Pancreas (tissue), 10 donors: ENCODE measurements at regions not wholly inside any gene's neighbourhood (a gene's known extent, or its start where the extent isn't known, plus 50 kb on each side); places are given as distances from the start of the nearest gene placed in this dataset.
"Not testable (repeated sequence)": the region's sequence is repeated elsewhere in the genome, so short reads cannot be mapped to it uniquely, and the experiment has no call there.

Source experiments
- ATAC-seq, 4 donors: fragments of 200-7000 bp; cut with Tn5 transposase; one replicate each; pipeline versions ENCODE4 v1.8.0 to v1.9.1; 2020; ENCODE audit warnings: mild to moderate bottlenecking in 4 of 4, moderate library complexity in 4 of 4
- DNase-seq, 6 donors: peaks; one replicate each; pipeline ENCODE4 v3.0.0-alpha.2; 2020
- FAIRE-seq: peaks from 2 replicates; lab custom pipeline; 2012; peaks lifted over from hg19 to GRCh38; lab: Jason Lieb, UNC
- H3K27ac ChIP-seq, 4 donors: fragments of 200-600 bp; sonication (generic); 1 replicate in 3 of 4; 2 replicates in 1 of 4; pipeline versions ENCODE4 v1.5.0 to v1.8.0; 2020
- H3K27me3 ChIP-seq, 4 donors: fragments of 200-600 bp; one replicate each; pipeline ENCODE4 v1.8.0; 2021
- H3K36me3 ChIP-seq, 3 donors: fragments of 200-600 bp; sonication (generic) in 1 of 3; one replicate each; pipeline versions ENCODE4 v1.5.0 to v1.8.0; 2020 to 2021
- H3K4me1 ChIP-seq, 3 donors: fragments of 200-600 bp; one replicate each; pipeline ENCODE4 v1.8.0; 2021
- H3K4me3 ChIP-seq, 4 donors: fragments of 200-600 bp; sonication (generic) in 2 of 4; one replicate each; pipeline versions ENCODE4 v1.5.0 to v1.8.0; 2020 to 2021
- H3K9me3 ChIP-seq, 4 donors: fragments of 200-600 bp; one replicate each; pipeline ENCODE4 v1.8.0; 2021
- WGBS, 2 donors: extraction: QIAGEN DNeasy Blood & Tissue Kit; methylation state at CpG; one replicate each; pipeline ENCODE4 v1.1.7; 2013; 5-methylcytosine and 5-hydroxymethylcytosine counted together
- intact Hi-C, 3 donors: fragments of 100-400 bp; cut with DNase I; formaldehyde crosslinking; loops; one replicate each; pipeline versions ENCODE4 v1.11.1 to v1.14.2; 2022
- TF ChIP-seq, protein P1 (sequence below), 4 donors: fragments of 200-600 bp; sonication (generic) in 3 of 4; IDR thresholded peaks; one replicate each; pipeline versions ENCODE4 v1.5.0 to v1.8.0; 2021; ENCODE audit warnings: antibody characterized with exemption in 4 of 4
- donor health status: healthy with polysubstance abuse.
- donor health status: DM: no; HTN: no; CAD: no; lungs with moderate emphysema.
- donor health status: DM: no; HTN: no; CAD: no.
- donor health status: control.
- donor health status: control.
- donor health status: Bipolar disorder and iron deficiency.
- donor health status: DM: yes; HTN: yes; CAD: no.
- donor health status: DM: no; HTN: no; CAD: no.
- donor health status: DM: no; HTN: no; CAD: no.
- donor health status: DM: yes; HTN: yes; CAD: no.

DNA sequence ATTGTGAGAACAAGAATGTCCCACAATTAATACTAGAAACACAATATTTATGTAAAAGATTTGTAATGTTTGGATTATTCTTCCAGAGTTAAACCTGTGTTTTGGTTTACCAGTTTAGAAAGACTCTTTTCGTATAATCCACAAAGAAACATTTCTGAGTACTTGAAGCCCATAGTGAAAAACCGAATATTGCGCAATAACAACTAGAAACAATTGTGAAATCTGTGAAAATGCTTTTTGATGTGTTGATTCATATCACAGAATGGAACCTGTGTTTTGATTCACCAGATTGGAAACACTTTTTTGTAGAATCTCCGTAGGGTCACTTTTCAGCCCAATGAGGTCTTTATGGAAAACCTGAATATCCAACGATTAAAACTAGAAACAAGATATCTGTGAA is 386.2 kb downstream of the PRDM9 start:
- Histone ChIP-seq H3K27ac (no peak overlapping the region), H3K4me3 (no peak overlapping the region), H3K36me3 (no peaks in the 10 kb centered on the region), H3K9me3 (no peaks in the 10 kb centered on the region), H3K27me3 (no peaks in the 10 kb centered on the region), H3K4me1 (no peaks in the 10 kb centered on the region)
- FAIRE-seq: no peak
- intact Hi-C loops: no loop called here
- TF ChIP-seq, protein P1, sequence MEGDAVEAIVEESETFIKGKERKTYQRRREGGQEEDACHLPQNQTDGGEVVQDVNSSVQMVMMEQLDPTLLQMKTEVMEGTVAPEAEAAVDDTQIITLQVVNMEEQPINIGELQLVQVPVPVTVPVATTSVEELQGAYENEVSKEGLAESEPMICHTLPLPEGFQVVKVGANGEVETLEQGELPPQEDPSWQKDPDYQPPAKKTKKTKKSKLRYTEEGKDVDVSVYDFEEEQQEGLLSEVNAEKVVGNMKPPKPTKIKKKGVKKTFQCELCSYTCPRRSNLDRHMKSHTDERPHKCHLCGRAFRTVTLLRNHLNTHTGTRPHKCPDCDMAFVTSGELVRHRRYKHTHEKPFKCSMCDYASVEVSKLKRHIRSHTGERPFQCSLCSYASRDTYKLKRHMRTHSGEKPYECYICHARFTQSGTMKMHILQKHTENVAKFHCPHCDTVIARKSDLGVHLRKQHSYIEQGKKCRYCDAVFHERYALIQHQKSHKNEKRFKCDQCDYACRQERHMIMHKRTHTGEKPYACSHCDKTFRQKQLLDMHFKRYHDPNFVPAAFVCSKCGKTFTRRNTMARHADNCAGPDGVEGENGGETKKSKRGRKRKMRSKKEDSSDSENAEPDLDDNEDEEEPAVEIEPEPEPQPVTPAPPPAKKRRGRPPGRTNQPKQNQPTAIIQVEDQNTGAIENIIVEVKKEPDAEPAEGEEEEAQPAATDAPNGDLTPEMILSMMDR (IDR thresholded peaks at IDR 0.05): no peak
- 78 to 86% methylated on average over 5 of the region's 5 CpGs for WGBS, 2 donors
- no peak for DNase-seq
- ATAC-seq: no peak

DNA sequence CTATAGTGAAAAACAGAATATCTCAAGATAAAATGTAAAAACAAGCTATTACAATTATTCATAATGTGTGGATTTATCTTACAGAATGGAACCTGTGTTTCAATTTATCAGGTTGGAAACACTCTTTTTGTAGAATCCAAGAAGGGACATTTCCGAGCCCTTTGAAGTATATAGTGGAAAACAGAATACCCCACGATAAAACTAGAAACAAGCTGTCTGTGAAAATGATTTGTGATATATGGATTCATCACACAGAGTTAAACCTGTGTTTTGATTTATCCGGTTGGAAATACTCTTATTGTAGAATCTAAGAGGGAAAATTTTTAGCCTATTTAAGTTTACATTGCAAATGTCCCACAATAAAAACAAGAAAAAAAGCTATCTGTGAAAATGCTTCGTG is 388.2 kb downstream of the PRDM9 start:
- TF ChIP-seq, protein P1 (IDR thresholded peaks at IDR 0.05): no peak
- H3K27ac ChIP-seq: no peak overlapping the region
- WGBS, 2 donors: 61 to 72% methylated on average over 4 of the region's 4 CpGs
- H3K36me3 ChIP-seq: no peaks in the 10 kb centered on the region
- no peaks in the 10 kb centered on the region for H3K4me1 ChIP-seq
- H3K9me3 ChIP-seq: no peaks in the 10 kb centered on the region
- no peak for ATAC-seq
- DNase-seq: no peak
- H3K27me3 ChIP-seq: no peaks in the 10 kb centered on the region
- intact Hi-C loops: no loop called here
- FAIRE-seq: no peak
- H3K4me3 ChIP-seq: no peak overlapping the region

DNA sequence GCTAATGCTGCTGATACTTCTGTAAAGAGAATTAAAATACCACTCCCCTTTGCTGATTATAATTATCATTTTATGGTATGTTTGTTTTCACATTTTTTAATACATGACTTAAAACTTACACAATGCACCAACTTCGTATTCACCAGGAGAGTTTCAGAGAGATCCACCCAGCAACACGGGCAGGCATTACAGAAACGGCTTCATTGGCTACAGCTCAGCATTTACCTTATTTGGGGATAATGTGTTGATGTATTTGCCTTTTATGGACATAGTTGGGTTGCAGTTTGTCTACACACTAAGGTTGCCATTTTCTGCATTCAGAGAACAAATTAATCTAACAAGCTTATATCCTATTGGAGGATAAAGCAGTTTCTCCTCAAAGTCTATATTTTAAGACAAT is 423.6 kb downstream of the PRDM9 start:
- Histone ChIP-seq H3K4me1 (no peaks in the 10 kb centered on the region), H3K36me3 (no peaks in the 10 kb centered on the region), H3K4me3 (no peak overlapping the region), H3K27me3 (no peaks in the 10 kb centered on the region), H3K27ac (no peak overlapping the region), H3K9me3 (no peaks in the 10 kb centered on the region)
- FAIRE-seq: no peak
- 48 to 49% methylated on average over 3 of the region's 3 CpGs for WGBS, 2 donors
- no peak for DNase-seq
- intact Hi-C loops: no loop called here
- TF ChIP-seq, protein P1 (IDR thresholded peaks at IDR 0.05): no peak
- ATAC-seq: no peak

DNA sequence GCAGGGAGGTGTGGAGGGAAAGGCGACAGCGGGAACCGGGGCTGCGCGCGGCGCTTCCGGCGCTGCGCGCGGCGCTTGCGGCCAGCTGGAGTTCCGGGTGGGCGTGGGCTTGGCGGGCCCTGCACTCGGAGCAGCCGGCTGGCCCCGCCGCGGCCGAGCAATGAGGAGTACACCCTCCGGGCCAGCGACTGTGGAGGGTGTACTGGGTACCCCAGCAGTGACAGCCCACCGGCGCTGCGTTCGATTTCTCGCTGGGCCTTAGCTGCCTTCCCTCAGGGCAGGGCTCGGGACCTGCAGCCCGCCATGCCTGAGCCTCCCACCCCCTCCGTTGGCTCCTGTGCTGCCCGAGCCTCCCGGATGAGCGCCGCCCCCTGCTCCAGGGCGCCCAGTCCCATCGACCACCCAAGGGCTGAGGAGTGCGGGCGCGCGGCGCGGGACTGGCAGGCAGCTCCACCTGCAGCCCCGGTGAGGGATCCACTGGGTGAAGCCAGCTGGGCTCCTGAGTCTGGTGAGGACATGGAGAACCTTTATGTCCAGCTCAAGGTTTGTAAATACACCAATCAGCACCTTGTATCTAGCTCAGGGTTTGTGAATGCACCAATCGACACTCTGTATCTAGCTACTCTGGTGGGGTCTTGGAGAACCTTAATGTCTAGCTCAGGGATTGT is 444.0 kb downstream of the PRDM9 start:
- peak overlapping the region in 1 of 4 donors; percentile 5 for H3K4me3 ChIP-seq
- H3K36me3 ChIP-seq, H3K27ac ChIP-seq, H3K9me3 ChIP-seq, H3K4me1 ChIP-seq, FAIRE-seq, intact Hi-C loops, H3K27me3 ChIP-seq: not testable (repeated sequence)
- WGBS, 2 donors: 77 to 85% methylated on average over 45 to 47 of the region's 47 CpGs
- DNase-seq: peak in 3 of 6 donors; percentile 14 to 55 (median 49)
- ATAC-seq: peak in 2 of 4 donors; percentile 89 to 98

DNA sequence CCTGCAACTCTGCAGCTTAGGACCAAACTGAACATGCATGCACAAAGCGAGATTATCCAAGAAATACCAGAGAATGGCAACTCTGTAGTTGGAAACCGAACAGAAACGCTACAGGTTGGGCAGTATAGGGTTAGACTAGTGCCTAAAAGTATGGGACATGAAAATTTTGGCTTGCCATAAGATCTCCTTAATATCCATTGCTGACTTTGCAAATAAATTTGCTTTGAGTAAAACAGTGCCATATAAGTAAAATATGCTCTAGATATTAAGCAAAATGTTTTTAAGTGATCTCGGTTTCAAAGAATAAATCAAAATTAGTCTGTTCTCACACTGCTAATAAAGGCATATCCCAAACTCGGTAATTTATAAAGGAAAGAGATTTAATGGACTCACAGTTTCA is 456.0 kb downstream of the PRDM9 start:
- Histone ChIP-seq H3K4me1 (no peaks in the 10 kb centered on the region), H3K4me3 (no peak overlapping the region), H3K36me3 (no peaks in the 10 kb centered on the region), H3K9me3 (no peaks in the 10 kb centered on the region), H3K27ac (no peak overlapping the region), H3K27me3 (no peaks in the 10 kb centered on the region)
- DNase-seq (no peak), ATAC-seq (no peak), FAIRE-seq (no peak)
- intact Hi-C loops: no loop called here
- TF ChIP-seq, protein P1 (IDR thresholded peaks at IDR 0.05): no peak
- 77 to 90% methylated on average over 5 of the region's 5 CpGs for WGBS, 2 donors
